WERI-Rb-1 (cell line): ENCODE measurements at regions not wholly inside any gene's neighbourhood (a gene's known extent, or its start where the extent isn't known, plus 50 kb on each side); places are given as distances from the start of the nearest gene placed in this dataset.

Experiments used
- DNase-seq: peaks from one replicate; pipeline ENCODE4 v3.0.0-alpha.2; 2020
- H3K27ac ChIP-seq: fragments of 250-450 bp; sonication (Bioruptor Pico); 2 replicates; pipeline ENCODE4 v1.5.1; 2020; ENCODE audit warnings: mild to moderate bottlenecking, moderate library complexity
- H3K27me3 ChIP-seq: fragments of 250-450 bp; sonication (Bioruptor Pico); 2 replicates; pipeline ENCODE4 v1.5.1; 2021; ENCODE audit warnings: mild to moderate bottlenecking, low read depth, moderate library complexity; ENCODE audit not compliant: insufficient read depth, severe bottlenecking
- H3K36me3 ChIP-seq: fragments of 250-450 bp; sonication (Bioruptor Pico); 2 replicates; pipeline ENCODE4 v1.5.1; 2020; ENCODE audit warnings: mild to moderate bottlenecking, moderate library complexity
- H3K4me3 ChIP-seq: 2 replicates; pipeline ENCODE4 v1.5.1; 2011; ENCODE audit warnings: low read depth, mild to moderate bottlenecking, control low read depth, low read length
- H3K9me3 ChIP-seq: fragments of 250-450 bp; sonication (Bioruptor Pico); 2 replicates; pipeline ENCODE4 v1.5.1; 2021; ENCODE audit warnings: mild to moderate bottlenecking, moderate library complexity; ENCODE audit not compliant: severe bottlenecking
- CTCF ChIP-seq: IDR thresholded peaks from 2 replicates; pipeline ENCODE4 v1.5.1; 2011; ENCODE audit warnings: low read depth, mild to moderate bottlenecking, control low read depth, inconsistent platforms, low read length

DNA sequence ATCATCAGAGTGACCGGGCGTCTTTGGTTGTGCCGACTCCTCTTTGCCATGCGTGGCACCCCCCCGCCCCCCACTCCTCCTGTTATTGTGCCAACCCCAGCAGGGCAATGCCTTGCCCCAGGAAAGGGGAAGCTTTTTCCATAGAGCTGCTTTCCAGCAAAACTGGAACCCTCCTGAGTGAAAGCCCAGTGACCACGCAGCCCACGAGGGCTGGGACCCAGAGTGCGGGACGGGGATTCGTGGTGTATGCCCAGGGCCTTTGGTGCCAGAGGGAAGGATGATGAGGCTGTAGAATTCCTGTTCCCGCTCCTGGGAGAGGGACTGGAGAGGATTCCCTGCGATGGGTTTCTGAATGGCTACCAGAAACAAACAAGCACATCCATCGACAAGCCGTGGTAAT lies 116.8 kb upstream of the BACH2 start:
- DNase-seq = no peak
- no peaks in the 10 kb centered on the region for H3K27me3 ChIP-seq
- no peak for TF ChIP-seq CTCF
- H3K9me3 ChIP-seq = no peaks in the 10 kb centered on the region
- H3K4me3 ChIP-seq = no peak overlapping the region
- no peak overlapping the region for H3K27ac ChIP-seq
- no peaks in the 10 kb centered on the region for H3K36me3 ChIP-seq

GRCh38 chr6:90412538-90413369 lies 116.1 kb upstream of the BACH2 start:
- DNase-seq = no peak
- H3K4me3 ChIP-seq = no peak overlapping the region
- H3K36me3 ChIP-seq = no peaks in the 10 kb centered on the region
- no peaks in the 10 kb centered on the region for H3K27me3 ChIP-seq
- no peak overlapping the region for H3K27ac ChIP-seq
- TF ChIP-seq CTCF = no peak
- no peaks in the 10 kb centered on the region for H3K9me3 ChIP-seq

GRCh38 chr6:90411292-90411781 lies 114.7 kb upstream of the BACH2 start:
- DNase-seq = no peak
- Histone ChIP-seq H3K9me3 (no peaks in the 10 kb centered on the region), H3K27me3 (no peaks in the 10 kb centered on the region), H3K4me3 (no peak overlapping the region), H3K36me3 (no peaks in the 10 kb centered on the region), H3K27ac (no peak overlapping the region)
- TF ChIP-seq CTCF = no peak

- no peak for DNase-seq
- Histone ChIP-seq H3K4me3 (no peak overlapping the region), H3K9me3 (no peaks in the 10 kb centered on the region), H3K27ac (no peak overlapping the region), H3K36me3 (no peaks in the 10 kb centered on the region), H3K27me3 (no peaks in the 10 kb centered on the region)
- TF ChIP-seq CTCF = no peak
These were observed 113.1 kb upstream of the BACH2 start for GRCh38 chr6:90409700-90410099.

DNA sequence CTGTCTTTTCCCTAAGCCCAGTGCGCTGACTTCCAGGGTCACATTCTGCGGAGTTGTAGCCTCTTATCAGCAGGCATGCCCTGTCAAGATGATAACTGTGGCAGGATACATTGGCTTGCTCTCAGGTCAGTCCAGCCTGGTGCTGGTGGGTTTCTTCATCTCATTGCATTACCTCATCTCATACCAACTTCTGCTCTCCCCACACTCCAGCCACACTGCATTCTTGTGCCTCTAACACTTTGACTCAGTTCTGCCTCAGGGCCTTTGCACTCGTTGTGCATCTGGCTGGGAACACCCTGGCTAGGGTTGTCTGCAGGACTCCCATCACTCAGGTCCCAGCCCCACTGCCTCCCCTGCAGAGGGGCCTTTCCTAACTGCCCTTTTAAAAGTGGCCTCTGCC lies 110.3 kb upstream of the BACH2 start:
- H3K9me3 ChIP-seq = no peaks in the 10 kb centered on the region
- H3K36me3 ChIP-seq = no peaks in the 10 kb centered on the region
- no peak for DNase-seq
- H3K4me3 ChIP-seq = no peak overlapping the region
- no peaks in the 10 kb centered on the region for H3K27me3 ChIP-seq
- no peak for TF ChIP-seq CTCF
- no peak overlapping the region for H3K27ac ChIP-seq
